AG09319 (cell line): ENCODE measurements at regions not wholly inside any gene's neighbourhood (a gene's known extent, or its start where the extent isn't known, plus 50 kb on each side); places are given as distances from the start of the nearest gene placed in this dataset.

Experiments used
- DNase-seq: peaks from one replicate; pipeline ENCODE4 v3.0.0-alpha.2; 2010; ENCODE audit warnings: low read depth; ENCODE audit errors: extremely low read depth
- TF ChIP-seq, protein P1 (sequence below): IDR thresholded peaks from 2 replicates; pipeline ENCODE4 v1.5.1; 2011; ENCODE audit warnings: low read depth, mild to moderate bottlenecking, inconsistent platforms, low read length, moderate library complexity

DNA sequence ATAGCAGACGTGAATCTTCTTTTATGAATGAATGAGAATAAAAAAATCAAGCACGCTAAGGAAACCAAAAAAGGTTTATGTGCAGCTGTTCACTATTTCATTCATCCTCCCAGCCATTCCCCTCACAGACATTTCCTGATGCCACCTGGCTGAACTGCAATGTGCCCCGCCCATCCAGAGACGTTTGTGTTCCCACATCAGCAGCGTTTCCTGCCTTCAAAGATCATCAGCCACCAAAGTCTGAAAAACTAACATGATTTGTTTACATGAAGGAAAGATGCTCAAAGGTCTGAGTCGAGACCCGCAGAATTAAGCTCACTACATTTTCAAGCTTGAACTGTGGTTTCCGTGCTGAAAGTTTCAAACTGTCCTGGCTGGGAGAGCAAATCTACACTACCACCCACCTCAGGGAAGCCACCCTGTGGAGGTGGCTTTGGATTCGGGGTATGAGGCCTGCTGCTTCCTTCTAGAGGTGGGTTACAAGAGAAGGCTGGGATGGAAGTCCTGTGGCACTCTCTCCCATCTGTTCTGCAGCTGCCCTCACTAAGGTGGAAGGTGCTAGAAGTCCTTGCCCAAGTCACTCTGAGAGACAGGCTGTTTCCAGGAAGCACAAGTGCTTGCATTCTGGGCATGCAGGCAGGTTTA lies 201.3 kb upstream of the OSR1 start:
- TF ChIP-seq, protein P1, sequence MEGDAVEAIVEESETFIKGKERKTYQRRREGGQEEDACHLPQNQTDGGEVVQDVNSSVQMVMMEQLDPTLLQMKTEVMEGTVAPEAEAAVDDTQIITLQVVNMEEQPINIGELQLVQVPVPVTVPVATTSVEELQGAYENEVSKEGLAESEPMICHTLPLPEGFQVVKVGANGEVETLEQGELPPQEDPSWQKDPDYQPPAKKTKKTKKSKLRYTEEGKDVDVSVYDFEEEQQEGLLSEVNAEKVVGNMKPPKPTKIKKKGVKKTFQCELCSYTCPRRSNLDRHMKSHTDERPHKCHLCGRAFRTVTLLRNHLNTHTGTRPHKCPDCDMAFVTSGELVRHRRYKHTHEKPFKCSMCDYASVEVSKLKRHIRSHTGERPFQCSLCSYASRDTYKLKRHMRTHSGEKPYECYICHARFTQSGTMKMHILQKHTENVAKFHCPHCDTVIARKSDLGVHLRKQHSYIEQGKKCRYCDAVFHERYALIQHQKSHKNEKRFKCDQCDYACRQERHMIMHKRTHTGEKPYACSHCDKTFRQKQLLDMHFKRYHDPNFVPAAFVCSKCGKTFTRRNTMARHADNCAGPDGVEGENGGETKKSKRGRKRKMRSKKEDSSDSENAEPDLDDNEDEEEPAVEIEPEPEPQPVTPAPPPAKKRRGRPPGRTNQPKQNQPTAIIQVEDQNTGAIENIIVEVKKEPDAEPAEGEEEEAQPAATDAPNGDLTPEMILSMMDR = no peak
- no peak for DNase-seq

DNA sequence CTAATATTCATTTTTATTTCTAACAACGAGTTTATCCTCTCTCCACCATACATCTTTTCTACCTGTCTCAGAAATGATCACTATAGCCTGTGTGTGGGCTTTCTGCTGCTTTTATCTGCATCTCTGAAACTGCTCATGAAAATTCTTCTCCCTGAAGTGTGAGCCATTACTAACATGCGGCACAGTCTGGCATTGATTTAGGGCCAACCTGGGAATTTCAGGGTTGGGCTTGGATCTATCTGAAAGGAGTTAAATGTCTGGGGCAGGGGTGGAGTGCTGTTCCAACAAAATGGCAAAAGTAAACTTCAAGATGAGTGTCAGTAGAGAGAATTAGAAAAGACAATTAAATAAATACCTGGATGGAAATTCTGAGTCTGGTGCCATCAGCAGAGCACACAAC lies 198.2 kb upstream of the OSR1 start:
- TF ChIP-seq, protein P1 = no peak
- no peak for DNase-seq

DNA sequence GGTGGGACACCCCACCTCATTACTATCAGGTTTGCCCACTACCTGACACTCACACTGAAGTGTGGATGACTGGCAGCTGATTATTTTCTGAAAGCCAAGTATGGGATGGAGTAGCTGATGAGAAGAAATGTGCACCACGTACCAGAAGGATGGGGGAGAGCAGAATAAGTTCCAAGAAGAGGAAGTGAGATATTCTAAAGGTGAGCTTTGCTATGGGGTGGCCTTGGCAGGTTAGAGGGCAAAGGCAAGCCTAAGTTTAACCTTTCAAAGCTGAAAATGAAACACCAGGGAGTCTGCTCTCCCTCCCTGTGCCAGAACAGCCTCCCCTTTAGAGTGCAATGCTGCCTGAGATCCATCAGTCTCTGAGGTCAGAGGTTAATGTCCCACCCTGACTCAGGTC lies 196.1 kb upstream of the OSR1 start:
- no peak for DNase-seq
- TF ChIP-seq, protein P1 = no peak

DNA sequence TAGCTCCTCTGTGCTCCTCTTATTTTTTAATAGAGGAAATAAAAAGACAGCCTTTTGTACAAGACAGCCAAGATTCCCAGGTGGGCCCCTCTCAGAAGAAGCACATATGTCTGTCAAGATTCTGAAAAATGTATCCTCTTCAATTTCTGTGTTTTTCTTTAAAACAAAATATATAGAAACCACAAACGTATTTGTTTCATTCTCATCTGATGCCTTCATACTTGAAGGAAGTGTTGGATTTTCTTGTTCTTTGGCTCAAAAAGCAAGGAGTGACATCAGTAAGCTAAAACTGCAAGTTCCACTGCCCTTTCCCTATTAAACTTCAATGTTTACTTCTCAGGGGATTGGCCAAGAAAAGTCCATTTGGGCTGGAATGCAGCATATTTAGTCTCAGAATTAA lies 193.8 kb upstream of the OSR1 start:
- DNase-seq = no peak
- TF ChIP-seq, protein P1 = no peak

DNA sequence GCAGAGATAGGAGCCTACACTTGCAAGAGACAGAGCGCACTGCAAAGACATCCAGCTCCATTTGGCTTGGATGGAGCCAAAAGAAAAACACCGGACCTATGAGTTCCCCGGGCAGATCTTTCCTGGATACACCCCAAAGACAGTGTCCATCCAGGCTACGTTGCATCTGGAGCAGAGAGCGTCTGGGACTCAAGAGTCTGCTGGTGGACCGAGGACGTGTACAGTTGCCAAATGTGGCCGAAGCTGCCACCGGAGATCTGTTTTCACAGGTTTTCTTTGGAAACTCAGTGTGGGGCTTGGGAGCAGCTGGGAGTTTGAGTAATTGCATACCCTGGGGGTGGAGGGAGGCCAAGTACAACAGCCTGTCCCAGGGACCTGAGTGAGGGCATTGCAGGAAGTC lies 192.3 kb upstream of the OSR1 start:
- no peak for DNase-seq
- TF ChIP-seq, protein P1 = no peak

DNA sequence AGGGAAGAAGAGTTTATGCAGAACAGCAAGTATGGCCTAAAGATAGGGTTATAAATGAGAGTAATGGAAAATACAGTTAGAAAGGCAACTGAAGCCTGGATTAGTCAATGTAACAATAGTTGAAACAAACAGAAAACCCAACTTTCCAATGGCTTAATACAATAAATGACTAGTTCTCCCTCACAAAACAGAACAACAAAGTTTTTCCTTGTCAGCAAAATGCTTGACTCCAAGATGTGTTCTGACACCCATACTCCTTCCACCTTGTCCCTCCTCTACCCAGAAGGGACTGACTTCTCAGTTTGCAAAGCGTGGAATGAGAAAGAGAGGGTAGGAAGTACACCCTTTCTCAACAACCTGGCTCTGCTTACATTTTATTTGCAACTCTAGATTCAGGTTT lies 191.4 kb upstream of the OSR1 start:
- DNase-seq = no peak
- TF ChIP-seq, protein P1 = no peak

DNA sequence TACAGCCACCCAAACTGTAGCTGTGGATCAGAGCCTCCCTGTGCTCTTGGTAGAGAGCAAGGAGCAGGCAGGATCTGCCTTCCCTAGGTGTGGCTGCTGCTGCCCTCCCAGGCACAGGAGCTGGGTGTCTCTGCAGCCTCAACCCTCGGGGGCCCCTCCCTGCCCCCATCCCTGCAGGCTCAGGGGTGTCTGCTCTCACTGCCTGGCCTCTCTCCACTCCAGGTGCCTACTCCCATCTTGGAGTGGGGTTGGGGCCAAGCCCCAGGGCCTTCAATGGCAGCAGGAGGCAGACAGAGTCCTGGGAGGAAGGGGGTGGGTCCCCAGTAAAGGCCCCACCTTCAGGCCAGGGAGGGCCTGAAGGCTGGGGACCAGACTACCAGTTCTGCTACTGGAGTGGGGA lies 189.7 kb upstream of the OSR1 start:
- DNase-seq = no peak
- TF ChIP-seq, protein P1 = no peak
